ENCODE measurements at regions not wholly inside any gene's neighbourhood (a gene's known extent, or its start where the extent isn't known, plus 50 kb on each side); places are given as distances from the start of the nearest gene placed in this dataset.

DNA sequence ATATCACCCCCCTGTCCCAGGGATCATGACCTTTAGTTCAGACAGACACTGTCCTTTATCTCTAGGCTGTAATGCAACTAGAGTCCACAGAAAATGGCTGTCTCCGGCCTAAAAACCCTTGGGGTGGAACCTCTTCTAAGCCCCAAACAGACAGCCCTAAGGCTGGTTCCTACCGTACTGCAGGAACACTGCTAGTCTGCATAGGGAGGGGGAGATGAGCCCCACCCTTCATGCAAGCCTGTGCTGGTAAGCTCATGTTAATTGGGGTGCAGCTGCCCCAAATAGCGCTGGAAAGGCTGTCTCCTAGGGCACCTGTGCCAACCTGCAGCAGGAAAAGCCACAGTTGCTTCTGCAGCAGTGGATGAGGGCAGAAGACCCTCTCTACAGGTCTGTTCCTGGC is 252.1 kb upstream of the MDFIC2 start:
- no peaks in the 10 kb centered on the region for H3K9me3 ChIP-seq
- no peaks in the 10 kb centered on the region for H3K36me3 ChIP-seq
- no peaks in the 10 kb centered on the region for H3K4me1 ChIP-seq
- no peak overlapping the region for H3K4me3 ChIP-seq
- DNase-seq = no peak
- H3K27me3 ChIP-seq = no peaks in the 10 kb centered on the region
- 77 to 100% methylated on average over 1 to 2 of the region's 3 CpGs for WGBS, 2 donors
- H3K27ac ChIP-seq = no peak overlapping the region
- no peak for ATAC-seq (ENCODE audit: low FRiP score in 2 of 2)
- no peak for TF ChIP-seq EP300 (IDR thresholded peaks at IDR 0.05)
- no peak for TF ChIP-seq POLR2A (IDR thresholded peaks at IDR 0.05)
- no peak for TF ChIP-seq POLR2AphosphoS5 (IDR thresholded peaks at IDR 0.05)
- TF ChIP-seq, protein P1, sequence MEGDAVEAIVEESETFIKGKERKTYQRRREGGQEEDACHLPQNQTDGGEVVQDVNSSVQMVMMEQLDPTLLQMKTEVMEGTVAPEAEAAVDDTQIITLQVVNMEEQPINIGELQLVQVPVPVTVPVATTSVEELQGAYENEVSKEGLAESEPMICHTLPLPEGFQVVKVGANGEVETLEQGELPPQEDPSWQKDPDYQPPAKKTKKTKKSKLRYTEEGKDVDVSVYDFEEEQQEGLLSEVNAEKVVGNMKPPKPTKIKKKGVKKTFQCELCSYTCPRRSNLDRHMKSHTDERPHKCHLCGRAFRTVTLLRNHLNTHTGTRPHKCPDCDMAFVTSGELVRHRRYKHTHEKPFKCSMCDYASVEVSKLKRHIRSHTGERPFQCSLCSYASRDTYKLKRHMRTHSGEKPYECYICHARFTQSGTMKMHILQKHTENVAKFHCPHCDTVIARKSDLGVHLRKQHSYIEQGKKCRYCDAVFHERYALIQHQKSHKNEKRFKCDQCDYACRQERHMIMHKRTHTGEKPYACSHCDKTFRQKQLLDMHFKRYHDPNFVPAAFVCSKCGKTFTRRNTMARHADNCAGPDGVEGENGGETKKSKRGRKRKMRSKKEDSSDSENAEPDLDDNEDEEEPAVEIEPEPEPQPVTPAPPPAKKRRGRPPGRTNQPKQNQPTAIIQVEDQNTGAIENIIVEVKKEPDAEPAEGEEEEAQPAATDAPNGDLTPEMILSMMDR (IDR thresholded peaks at IDR 0.05) = no peak

DNA sequence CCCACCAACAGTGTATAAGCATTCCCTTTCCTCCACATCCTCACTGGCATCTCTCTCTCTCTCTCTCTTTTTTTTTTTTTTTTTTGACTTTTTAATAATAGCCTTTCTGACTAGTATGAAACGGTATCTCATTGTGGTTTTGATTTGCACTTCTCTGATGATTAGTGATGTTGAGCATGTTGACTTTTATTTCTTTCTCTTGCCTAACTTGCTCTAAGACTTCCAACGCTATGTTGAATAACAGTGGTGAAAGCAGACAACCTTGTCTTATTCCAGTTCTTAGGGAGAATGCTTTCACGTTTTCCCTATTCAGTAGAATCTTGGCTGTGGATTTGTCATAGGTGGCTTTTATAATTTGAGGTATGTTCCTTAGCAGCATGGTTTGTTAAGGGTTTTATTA is 249.4 kb upstream of the MDFIC2 start:
- Histone ChIP-seq H3K27me3 (no peaks in the 10 kb centered on the region), H3K4me3 (no peak overlapping the region)
- 85 to 90% methylated on average over 3 of the region's 3 CpGs for WGBS, 2 donors

DNA sequence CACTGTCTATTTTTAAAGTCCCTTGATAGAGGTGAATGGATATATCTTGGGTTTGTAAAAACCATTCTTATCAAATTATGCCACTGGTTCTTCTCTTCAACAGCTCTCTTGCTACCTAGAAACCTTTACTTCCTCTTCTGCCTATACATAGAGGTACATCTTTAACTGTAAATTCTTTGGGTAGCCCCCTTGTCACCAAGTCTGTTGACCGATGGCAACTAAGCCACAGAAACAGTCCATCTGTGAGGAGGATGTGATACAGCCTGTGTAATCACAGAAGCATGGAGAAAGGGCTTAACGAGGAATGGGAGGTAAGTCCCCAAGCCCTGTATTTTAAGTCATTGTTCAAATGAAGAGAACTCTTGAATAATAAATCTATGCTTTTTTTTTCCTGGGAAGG is 246.5 kb upstream of the MDFIC2 start:
- H3K27me3 ChIP-seq = no peaks in the 10 kb centered on the region
- ATAC-seq (ENCODE audit: low FRiP score in 2 of 2) (no peak), DNase-seq (no peak)
- no peaks in the 10 kb centered on the region for H3K4me1 ChIP-seq
- H3K9me3 ChIP-seq = no peaks in the 10 kb centered on the region
- no peak overlapping the region for H3K4me3 ChIP-seq
- H3K27ac ChIP-seq = no peak overlapping the region
- TF ChIP-seq POLR2AphosphoS5 (IDR thresholded peaks at IDR 0.05) (no peak), EP300 (IDR thresholded peaks at IDR 0.05) (no peak), POLR2A (IDR thresholded peaks at IDR 0.05) (no peak)
- TF ChIP-seq, protein P1 (IDR thresholded peaks at IDR 0.05) = no peak
- no peaks in the 10 kb centered on the region for H3K36me3 ChIP-seq
- WGBS, 2 donors = 53 to 61% methylated on average over 2 of the region's 2 CpGs

More for the DNA sequence above, 249.4 kb upstream of the MDFIC2 start:
- no peaks in the 10 kb centered on the region for H3K4me1 ChIP-seq
- no peaks in the 10 kb centered on the region for H3K36me3 ChIP-seq
- TF ChIP-seq EP300 (IDR thresholded peaks at IDR 0.05) = no peak
- no peak for TF ChIP-seq POLR2A (IDR thresholded peaks at IDR 0.05)
- no peak for TF ChIP-seq POLR2AphosphoS5 (IDR thresholded peaks at IDR 0.05)
- TF ChIP-seq, protein P1 (IDR thresholded peaks at IDR 0.05) = no peak
- no peak overlapping the region for H3K27ac ChIP-seq
- ATAC-seq (ENCODE audit: low FRiP score in 2 of 2) (no peak), DNase-seq (no peak)
- no peaks in the 10 kb centered on the region for H3K9me3 ChIP-seq

DNA sequence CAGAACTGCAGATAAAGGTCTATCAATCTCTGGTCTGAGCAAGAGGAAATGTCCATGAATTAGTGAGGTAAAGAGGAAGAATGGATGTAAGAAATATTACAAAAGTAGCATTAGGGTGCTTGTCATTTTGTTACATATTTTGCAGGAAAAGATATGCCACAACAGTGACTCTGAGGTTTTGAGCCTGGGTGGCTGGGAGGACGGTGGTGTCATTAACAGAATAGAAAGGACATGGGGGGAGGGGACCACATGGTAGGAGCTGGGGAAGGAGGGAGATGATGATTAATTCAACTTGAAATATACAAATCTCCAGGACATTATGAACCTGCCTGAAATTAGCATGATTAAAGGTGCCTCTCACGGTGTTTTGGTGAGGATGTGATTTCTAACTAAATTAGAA is 245.5 kb upstream of the MDFIC2 start:
- Histone ChIP-seq H3K9me3 (no peaks in the 10 kb centered on the region), H3K4me1 (no peaks in the 10 kb centered on the region), H3K36me3 (no peaks in the 10 kb centered on the region), H3K4me3 (no peak overlapping the region), H3K27ac (no peak overlapping the region), H3K27me3 (no peaks in the 10 kb centered on the region)
- TF ChIP-seq EP300 (IDR thresholded peaks at IDR 0.05) (no peak), POLR2A (IDR thresholded peaks at IDR 0.05) (no peak), POLR2AphosphoS5 (IDR thresholded peaks at IDR 0.05) (no peak)
- TF ChIP-seq, protein P1 (IDR thresholded peaks at IDR 0.05) = no peak
- DNase-seq (no peak), ATAC-seq (ENCODE audit: low FRiP score in 2 of 2) (no peak)
- WGBS, 2 donors = 62 to 65% methylated on average over 2 of the region's 2 CpGs

DNA sequence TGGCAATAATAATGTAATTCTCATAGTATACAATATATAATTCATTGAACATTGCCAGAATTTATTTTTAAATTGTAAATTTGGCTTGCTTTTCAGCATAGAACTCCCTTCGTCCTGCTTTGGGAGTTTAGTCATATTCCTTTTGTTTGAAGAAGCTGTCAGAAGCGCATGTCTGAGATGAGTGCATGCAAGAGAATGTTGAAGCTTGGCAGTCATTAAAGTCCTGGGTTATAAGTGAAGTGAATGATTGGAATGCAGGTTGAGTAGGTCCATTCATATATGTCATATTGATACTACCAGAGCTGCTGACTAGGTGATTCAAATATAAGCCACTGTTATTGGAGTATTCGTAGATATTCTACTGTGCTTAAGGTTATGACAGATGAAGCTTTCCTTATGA is 243.6 kb upstream of the MDFIC2 start:
- Histone ChIP-seq H3K4me1 (no peaks in the 10 kb centered on the region), H3K36me3 (no peaks in the 10 kb centered on the region), H3K27me3 (no peaks in the 10 kb centered on the region), H3K27ac (no peak overlapping the region), H3K9me3 (no peaks in the 10 kb centered on the region), H3K4me3 (no peak overlapping the region)
- no peak for ATAC-seq (ENCODE audit: low FRiP score in 2 of 2)
- no peak for DNase-seq
- TF ChIP-seq POLR2A (IDR thresholded peaks at IDR 0.05) = no peak
- no peak for TF ChIP-seq POLR2AphosphoS5 (IDR thresholded peaks at IDR 0.05)
- no peak for TF ChIP-seq EP300 (IDR thresholded peaks at IDR 0.05)
- TF ChIP-seq, protein P1 (IDR thresholded peaks at IDR 0.05) = no peak
- 87 to 91% methylated on average over 3 of the region's 3 CpGs for WGBS, 2 donors
